Panc1 (cell line): ENCODE measurements at regions not wholly inside any gene's neighbourhood (a gene's known extent, or its start where the extent isn't known, plus 50 kb on each side); places are given as distances from the start of the nearest gene placed in this dataset.

Experiments
- ATAC-seq: fragments of 200-7000 bp; cut with Tn5 transposase; 2 replicates; pipeline ENCODE4 v1.9.1; 2020; ENCODE audit warnings: mild to moderate bottlenecking, moderate library complexity
- BruUV-seq: library from RNA; stranded (reverse); fragments of 400-500 nt; replicated peaks from 2 replicates; lab custom pipeline; 2021; lab: Mats Ljungman, UMichigan
- CTCF ChIA-PET: fragments of 300-600 bp; sonication (Branson Sonifier 250); formaldehyde crosslinking; loops from one replicate; lab custom pipeline; 2022; ENCODE audit warnings: antibody characterized with exemption; lab: Charles Lee
- POLR2A ChIA-PET: fragments of 300-600 bp; sonication (Branson Sonifier 250); formaldehyde crosslinking; loops from one replicate; lab custom pipeline; 2022; ENCODE audit warnings: antibody characterized with exemption; lab: Charles Lee
- DNase-seq: peaks from one replicate; pipeline ENCODE4 v3.0.0-alpha.2; 2010; ENCODE audit warnings: low read depth, low spot score
- H3K27ac ChIP-seq: 2 replicates; pipeline ENCODE4 v1.5.1; 2011; ENCODE audit warnings: mild to moderate bottlenecking, low read length, inconsistent platforms
- H3K27me3 ChIP-seq: fragments of 200-500 bp; sonication (Bioruptor generic); 2 replicates; pipeline ENCODE4 v1.6.0; 2014; ENCODE audit warnings: low read length, inconsistent platforms; ENCODE audit not compliant: control insufficient read depth, insufficient read depth
- H3K36me3 ChIP-seq: fragments of 200-500 bp; sonication (Bioruptor generic); 2 replicates; pipeline ENCODE4 v1.5.1; 2014; ENCODE audit warnings: inconsistent platforms, mild to moderate bottlenecking, low read length, moderate library complexity; ENCODE audit not compliant: control insufficient read depth, insufficient read depth
- H3K4me1 ChIP-seq: 2 replicates; pipeline ENCODE4 v1.5.1; 2011; ENCODE audit warnings: inconsistent platforms, mild to moderate bottlenecking, low read length, moderate library complexity; ENCODE audit not compliant: control insufficient read depth, insufficient read depth
- H3K4me3 ChIP-seq, 2 experiments: 2 replicates each; pipeline ENCODE4 v1.5.1; 2011 to 2012; ENCODE audit warnings: low read depth in 2 of 2, low read length in 2 of 2, mild to moderate bottlenecking in 2 of 2, inconsistent platforms in 1 of 2, moderate library complexity in 1 of 2
- H3K9me3 ChIP-seq: fragments of 200-500 bp; sonication (Bioruptor generic); 2 replicates; pipeline ENCODE4 v1.5.1; 2014; ENCODE audit warnings: low read depth, mild to moderate bottlenecking, inconsistent platforms, low read length, moderate library complexity; ENCODE audit not compliant: control insufficient read depth, insufficient read depth
- CTCF ChIP-seq: fragments of 450-650 bp; IDR thresholded peaks from 2 replicates; pipeline ENCODE4 v1.5.1; 2017; ENCODE audit warnings: mild to moderate bottlenecking
- POLR2AphosphoS5 ChIP-seq: IDR thresholded peaks from 2 replicates; pipeline ENCODE4 v1.6.1; 2012; ENCODE audit warnings: mild to moderate bottlenecking, low read depth, low read length, moderate library complexity
- REST ChIP-seq, 2 experiments: IDR thresholded peaks; 2 replicates each; pipeline ENCODE4 v1.6.1; 2011 to 2012; ENCODE audit warnings: low read depth in 2 of 2, control low read depth in 1 of 2, low read length in 1 of 2, mild to moderate bottlenecking in 1 of 2, moderate library complexity in 1 of 2; ENCODE audit not compliant: insufficient read depth in 1 of 2
- SIN3A ChIP-seq: IDR thresholded peaks from 2 replicates; pipeline ENCODE4 v1.6.1; 2012; ENCODE audit warnings: low read depth, mild to moderate bottlenecking, low read length, moderate library complexity, borderline replicate concordance; ENCODE audit not compliant: insufficient read depth
- TCF7L2 ChIP-seq: IDR thresholded peaks from 2 replicates; pipeline ENCODE4 v1.6.1; 2011; ENCODE audit warnings: mild to moderate bottlenecking, low read depth, low read length, inconsistent platforms
- in situ Hi-C: cut with HindIII; loops from 2 replicates; pipeline ENCODE4 v1.10.0; 2016; ENCODE audit warnings: low sequenced_read_pairs, low pct_unique_long_range_greater_than_20kb
- intact Hi-C: fragments of 100-400 bp; cut with micrococcal nuclease; formaldehyde crosslinking; loops from one replicate; pipeline ENCODE4 v1.10.0; 2022; ENCODE audit not compliant: unreplicated experiment

DNA sequence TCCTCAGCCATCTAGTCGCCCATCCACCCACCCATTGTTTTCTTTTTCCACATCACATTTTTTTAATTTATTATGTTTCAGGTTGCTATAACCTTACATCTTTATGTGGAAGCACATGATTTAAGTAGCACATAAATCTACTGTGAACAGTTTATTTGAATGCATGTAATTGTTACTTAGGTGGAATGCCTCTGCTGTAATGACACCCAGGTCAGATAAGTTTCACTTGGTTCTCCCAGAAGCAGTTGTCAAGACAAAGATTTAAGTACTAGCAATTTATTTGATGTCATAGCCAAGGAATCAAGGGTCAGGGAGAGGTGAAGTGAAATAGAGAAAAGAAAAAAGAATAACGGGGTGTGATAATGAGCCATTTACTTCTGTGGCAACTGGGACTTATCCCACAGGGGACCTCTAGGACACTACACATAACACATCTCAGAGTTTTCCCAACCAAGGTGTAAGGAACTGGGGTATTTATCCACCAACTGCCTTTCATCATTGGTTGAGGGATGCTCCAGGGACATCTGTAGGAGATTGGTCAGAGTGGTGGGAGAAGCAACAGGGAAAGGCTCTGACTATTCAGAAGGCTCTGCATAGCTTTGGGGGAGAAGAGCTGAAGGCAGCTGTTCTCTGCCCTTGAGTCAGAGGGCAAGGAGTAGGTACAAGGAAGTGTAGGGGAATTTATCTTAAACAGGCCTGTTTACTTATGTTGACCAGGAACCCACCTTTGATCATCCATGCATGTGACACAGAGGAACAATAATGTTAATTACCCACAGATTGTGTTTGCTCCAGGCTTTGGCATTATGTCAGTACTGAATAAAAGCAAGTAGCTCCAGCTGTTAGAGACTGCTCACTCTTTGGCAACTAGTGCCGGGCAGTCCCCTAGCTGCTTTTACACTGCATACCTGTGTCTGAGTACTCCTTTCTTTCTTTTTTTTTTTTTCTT, 94.8 kb downstream of the CD200R1L start:
- intact Hi-C loops = no loop called here
- H3K27ac ChIP-seq = no peak overlapping the region
- POLR2A ChIA-PET = no interaction called here

GRCh38 chr3:112751061-112751460, 95.6 kb downstream of the CD200R1L start:
- Histone ChIP-seq H3K27me3 (no peaks in the 10 kb centered on the region), H3K36me3 (no peaks in the 10 kb centered on the region), H3K27ac (no peak overlapping the region), H3K4me1 (no peaks in the 10 kb centered on the region), H3K9me3 (no peaks in the 10 kb centered on the region), H3K4me3 (no peak overlapping the region)
- BruUV-seq = no TSS peak
- no peak for ATAC-seq
- no peak for DNase-seq
- ChIA-PET CTCF (no interaction called here), POLR2A (no interaction called here)
- TF ChIP-seq SIN3A = no peak
- TF ChIP-seq POLR2AphosphoS5 = no peak
- no peak for TF ChIP-seq CTCF
- no peak for TF ChIP-seq TCF7L2
- TF ChIP-seq REST (IDR thresholded peaks at IDR 0.05; ENCODE audit: insufficient read depth in 1 of 2, low read depth in 2 of 2, low read length in 1 of 2) = no peak
- intact Hi-C loops = no loop called here
- in situ Hi-C loops = no loop called here

More for the DNA sequence above, 94.8 kb downstream of the CD200R1L start:
- Histone ChIP-seq H3K4me3 (no peak overlapping the region), H3K9me3 (no peaks in the 10 kb centered on the region), H3K4me1 (no peaks in the 10 kb centered on the region), H3K36me3 (no peaks in the 10 kb centered on the region), H3K27me3 (no peaks in the 10 kb centered on the region)
- BruUV-seq = no TSS peak
- ATAC-seq (no peak), DNase-seq (no peak)
- in situ Hi-C loops = no loop called here
- CTCF ChIA-PET = no interaction called here
- TF ChIP-seq POLR2AphosphoS5 (no peak), TCF7L2 (no peak), CTCF (no peak)
